ENCODE measurements at regions not wholly inside any gene's neighbourhood (a gene's known extent, or its start where the extent isn't known, plus 50 kb on each side); places are given as distances from the start of the nearest gene placed in this dataset.

GRCh38 chr14:87573591-87573990 is 419.4 kb downstream of the GALC start:
- POLR2A ChIA-PET (ENCODE audit: unreplicated experiment) = no interaction called here
- no peaks in the 10 kb centered on the region for H3K27me3 ChIP-seq (ENCODE audit: control insufficient read depth, insufficient read depth, low read length)
- no peak overlapping the region for H3K4me3 ChIP-seq (ENCODE audit: insufficient read depth, low read depth, low read length)
- H3K23ac ChIP-seq (ENCODE audit: low read depth, low read length) = no peak overlapping the region
- no peak overlapping the region for H3K56ac ChIP-seq (ENCODE audit: extremely low read depth, insufficient read depth, low read length)
- H3K27ac ChIP-seq (ENCODE audit: insufficient read depth, low read length) = no peak overlapping the region
- H3K9me1 ChIP-seq (ENCODE audit: insufficient read depth, low read length) = no peaks in the 10 kb centered on the region
- DNase-seq (no peak), ATAC-seq (ENCODE audit: low read depth) (no peak)
- H3K4me1 ChIP-seq (ENCODE audit: control insufficient read depth, insufficient read depth, low read length) = no peaks in the 10 kb centered on the region
- H2BK5ac ChIP-seq (ENCODE audit: low read depth, low read length, poor library complexity, severe bottlenecking) = no peak overlapping the region
- in situ Hi-C loops (cut with MboI; ENCODE audit: low sequenced_read_pairs) (no loop called here), intact Hi-C loops (cut with micrococcal nuclease) (no loop called here), dilution Hi-C loops (cut with HindIII; ENCODE audit: low sequenced_read_pairs, unreplicated experiment) (no loop called here)
- no peak overlapping the region for H3K18ac ChIP-seq (ENCODE audit: low read depth, low read length)
- no peak overlapping the region for H2AK5ac ChIP-seq (ENCODE audit: low read depth, low read length)
- H2AK9ac ChIP-seq (replicated peaks; ENCODE audit: low read depth, low read length, poor library complexity) = no peak overlapping the region
- H3K9me3 ChIP-seq (ENCODE audit: control insufficient read depth, insufficient read depth, low read length) = peaks cover 9% of the 10 kb centered on the region; the same call in 1 of the 2 replicates
- H3K14ac ChIP-seq (replicated peaks; ENCODE audit: low read depth, low read length) = no peak overlapping the region
- BruUV-seq (replicated peaks) = no TSS peak
- WGBS, 2 experiments (ENCODE audit: extremely low coverage in 2 of 2, insufficient read length in 1 of 2) = no CpG with 5 or more reads among the region's 2 CpGs
- CTCF ChIA-PET = no interaction called here
- H2BK15ac ChIP-seq (ENCODE audit: low read depth, low read length) = no peak overlapping the region
- H4K8ac ChIP-seq (ENCODE audit: low read depth in 2 of 2, low read length in 2 of 2) = no peak overlapping the region
- no peak overlapping the region for H3K4me2 ChIP-seq (ENCODE audit: low read depth, low read length)
- H4K20me1 ChIP-seq (ENCODE audit: insufficient read depth, low read length) = no peaks in the 10 kb centered on the region
- no peaks in the 10 kb centered on the region for H3K36me3 ChIP-seq (ENCODE audit: control insufficient read depth, insufficient read depth, low read length)
- no peak overlapping the region for H4K91ac ChIP-seq (ENCODE audit: insufficient read depth, low read depth, low read length)
- H2BK20ac ChIP-seq (ENCODE audit: low read depth, low read length) = no peak overlapping the region
- H3K79me1 ChIP-seq (ENCODE audit: low read depth in 1 of 2, low read length in 2 of 2) = no peaks in the 10 kb centered on the region
- no peak overlapping the region for H2BK120ac ChIP-seq (ENCODE audit: low read depth, low read length)
- H3K9ac ChIP-seq (ENCODE audit: low read depth, low read length) = no peak overlapping the region
- no peak overlapping the region for H2AFZ ChIP-seq (replicated peaks; ENCODE audit: low read length, poor library complexity)
- TF ChIP-seq RFX5 (IDR thresholded peaks at IDR 0.05; ENCODE audit: low read depth, low read length) = no peak
- no peak for TF ChIP-seq NFE2L2 (IDR thresholded peaks at IDR 0.05; ENCODE audit: low read depth, low read length)
- no peak for TF ChIP-seq RAD21 (IDR thresholded peaks at IDR 0.05; ENCODE audit: low read length)
- no peak for TF ChIP-seq MAZ (IDR thresholded peaks at IDR 0.05; ENCODE audit: borderline replicate concordance, low read depth, low read length)
- TF ChIP-seq POLR2A (IDR thresholded peaks at IDR 0.05; ENCODE audit: low read depth, low read length) = no peak
- no peak for TF ChIP-seq BHLHE40 (IDR thresholded peaks at IDR 0.05; ENCODE audit: low read depth, low read length)
- TF ChIP-seq, protein P1, sequence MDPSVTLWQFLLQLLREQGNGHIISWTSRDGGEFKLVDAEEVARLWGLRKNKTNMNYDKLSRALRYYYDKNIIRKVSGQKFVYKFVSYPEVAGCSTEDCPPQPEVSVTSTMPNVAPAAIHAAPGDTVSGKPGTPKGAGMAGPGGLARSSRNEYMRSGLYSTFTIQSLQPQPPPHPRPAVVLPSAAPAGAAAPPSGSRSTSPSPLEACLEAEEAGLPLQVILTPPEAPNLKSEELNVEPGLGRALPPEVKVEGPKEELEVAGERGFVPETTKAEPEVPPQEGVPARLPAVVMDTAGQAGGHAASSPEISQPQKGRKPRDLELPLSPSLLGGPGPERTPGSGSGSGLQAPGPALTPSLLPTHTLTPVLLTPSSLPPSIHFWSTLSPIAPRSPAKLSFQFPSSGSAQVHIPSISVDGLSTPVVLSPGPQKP (IDR thresholded peaks at IDR 0.05; ENCODE audit: borderline replicate concordance, low read depth, low read length) = no peak
- H3K4ac ChIP-seq (ENCODE audit: low read depth, low read length) = no peak overlapping the region
- H4K5ac ChIP-seq (ENCODE audit: low read depth, low read length) = no peak overlapping the region

Data from IMR-90 (cell line).